RPMI7951 (cell line): ENCODE measurements at regions not wholly inside any gene's neighbourhood (a gene's known extent, or its start where the extent isn't known, plus 50 kb on each side); places are given as distances from the start of the nearest gene placed in this dataset.
"Not testable (repeated sequence)": the region's sequence is repeated elsewhere in the genome, so short reads cannot be mapped to it uniquely, and the experiment has no call there.

ENCODE experiments used
- DNase-seq: peaks from one replicate; pipeline ENCODE4 v3.0.0-alpha.2; 2012; ENCODE audit warnings: low read depth

- no peak for DNase-seq
Measured at GRCh38 chr11:134944131-134944530, 532.1 kb upstream of the B3GAT1 start.

- no peak for DNase-seq
Measured at GRCh38 chr11:134943544-134943943, 531.5 kb upstream of the B3GAT1 start.

DNA sequence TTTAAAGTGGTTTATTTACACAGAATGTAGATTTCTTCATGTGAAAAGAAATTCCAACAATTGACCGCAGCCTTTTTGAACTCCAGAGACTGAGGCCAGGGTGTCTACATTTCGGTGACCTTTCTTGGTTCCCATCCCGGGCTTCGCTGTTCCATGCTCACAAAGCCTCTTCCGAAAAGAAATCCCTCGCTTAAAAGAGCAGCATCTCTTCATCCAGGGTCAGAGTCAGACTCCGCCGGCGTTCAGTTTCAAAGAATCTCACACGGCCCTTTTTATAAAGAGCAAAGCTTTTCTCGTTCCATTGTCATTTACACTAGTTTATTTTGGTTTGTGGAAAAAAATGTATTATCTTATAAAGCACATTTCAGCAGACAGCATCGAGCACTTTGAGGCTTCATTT, 530.6 kb upstream of the B3GAT1 start:
- DNase-seq, result no peak

- DNase-seq, result not testable (repeated sequence)
Measured at GRCh38 chr11:134941936-134942600, 530.0 kb upstream of the B3GAT1 start.

DNA sequence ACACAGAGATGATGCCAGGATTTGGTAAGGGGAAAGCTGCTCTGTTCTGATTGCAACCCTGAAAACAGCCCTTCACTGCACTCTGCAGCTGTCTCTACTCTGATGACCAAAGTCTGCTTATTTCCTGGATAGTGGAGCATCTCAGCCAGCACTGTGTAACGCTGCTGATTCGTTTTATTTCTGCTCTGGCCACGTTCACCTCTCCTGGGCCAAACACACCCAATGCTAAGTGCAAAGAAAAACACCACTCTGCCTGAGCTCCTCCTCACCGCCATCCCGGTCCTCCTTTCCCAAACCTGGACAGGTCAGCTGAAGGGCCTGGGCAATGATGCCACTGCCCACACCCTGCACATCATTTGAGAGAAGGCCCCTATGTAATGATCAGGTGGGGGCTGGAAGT, 529.3 kb upstream of the B3GAT1 start:
- DNase-seq, result no peak

- no peak for DNase-seq
Measured at GRCh38 chr11:134940441-134941126, 528.5 kb upstream of the B3GAT1 start.

DNA sequence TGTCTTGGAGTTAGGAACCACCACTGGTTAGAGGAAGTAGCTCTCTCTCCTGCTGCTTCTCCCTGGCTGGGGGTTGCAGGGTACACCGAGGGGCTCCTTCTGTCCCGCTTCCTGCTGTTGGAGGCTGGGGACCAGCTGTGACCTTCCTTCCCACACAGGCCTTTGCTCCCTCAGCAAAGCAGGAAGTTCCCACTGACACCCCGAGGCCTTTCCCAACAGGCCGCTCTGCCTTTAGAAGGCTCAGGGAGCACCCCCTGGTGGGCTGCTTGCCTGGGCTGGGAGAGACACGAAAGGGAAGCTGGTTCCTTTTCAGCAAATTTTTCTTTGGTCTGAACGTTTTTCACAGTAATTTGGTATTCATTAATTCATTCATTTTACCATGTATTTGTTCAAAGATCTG, 527.9 kb upstream of the B3GAT1 start:
- DNase-seq, result no peak

- DNase-seq, result peak; percentile 48
Measured at GRCh38 chr11:134939031-134939430, 527.0 kb upstream of the B3GAT1 start.

GRCh38 chr11:134938212-134938611, 526.2 kb upstream of the B3GAT1 start:
- no peak for DNase-seq

DNA sequence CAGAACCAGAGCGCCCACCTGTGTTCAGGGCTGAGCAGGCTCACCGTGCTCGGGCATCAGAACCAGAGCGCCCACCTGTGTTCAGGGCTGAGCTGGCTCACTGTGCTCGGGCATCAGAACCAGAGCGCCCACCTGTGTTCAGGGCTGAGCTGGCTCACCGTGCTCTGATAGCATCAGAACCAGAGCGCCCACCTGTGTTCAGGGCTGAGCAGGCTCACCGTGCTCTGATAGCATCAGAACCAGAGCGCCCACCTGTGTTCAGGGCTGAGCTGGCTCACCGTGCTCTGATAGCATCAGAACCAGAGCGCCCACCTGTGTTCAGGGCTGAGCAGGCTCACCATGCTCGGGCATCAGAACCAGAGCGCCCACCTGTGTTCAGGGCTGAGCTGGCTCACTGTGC, 525.2 kb upstream of the B3GAT1 start:
- not testable (repeated sequence) for DNase-seq

DNA sequence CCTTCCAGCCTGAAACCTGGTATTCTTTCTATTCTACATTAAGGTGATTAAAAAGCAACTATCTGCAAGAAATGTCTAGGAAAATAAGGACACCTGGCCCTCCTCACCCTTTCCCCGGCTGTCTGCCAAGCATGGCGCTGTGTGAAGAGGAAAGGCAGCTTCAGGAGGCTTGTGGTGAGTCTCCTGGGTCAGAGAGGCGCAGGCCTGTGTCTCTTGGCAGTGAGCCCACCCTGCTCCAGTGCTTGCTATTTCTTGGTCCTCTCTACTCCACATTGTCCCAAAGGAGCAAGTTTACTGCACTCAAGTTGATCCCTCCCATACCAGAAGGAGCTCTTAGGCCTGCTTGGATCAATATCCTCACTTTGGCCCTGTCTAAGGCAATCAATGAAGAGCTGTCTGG, 520.7 kb upstream of the B3GAT1 start:
- DNase-seq, result peak; percentile 23

- no peak for DNase-seq
Measured at GRCh38 chr11:134925432-134925831, 513.4 kb upstream of the B3GAT1 start.

- no peak for DNase-seq
Measured at GRCh38 chr11:134923441-134923840, 511.4 kb upstream of the B3GAT1 start.

DNA sequence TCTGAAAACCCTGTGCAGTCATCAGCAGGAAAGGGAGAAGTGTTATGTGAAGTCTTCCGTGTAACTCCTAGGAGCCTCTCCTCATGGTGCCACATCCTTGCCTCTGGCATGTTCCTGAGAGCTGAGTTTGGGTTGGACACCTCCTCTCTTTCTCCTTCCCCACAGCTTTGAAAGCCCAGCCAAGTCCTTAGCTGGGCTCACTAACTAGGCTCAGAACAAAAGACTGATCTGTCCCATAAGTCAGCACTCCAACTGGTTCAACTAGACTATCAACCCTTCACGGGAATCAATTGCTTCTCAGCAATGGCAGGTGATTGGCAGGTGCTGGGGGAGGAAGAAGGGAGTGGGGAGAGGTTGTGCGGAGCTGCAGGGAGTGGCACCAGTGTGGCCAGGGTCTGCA, 509.9 kb upstream of the B3GAT1 start:
- no peak for DNase-seq

GRCh38 chr11:134920851-134921608, 509.0 kb upstream of the B3GAT1 start:
- DNase-seq, result no peak

- DNase-seq, result peak; percentile 32
Measured at GRCh38 chr11:134916421-134917213, 504.6 kb upstream of the B3GAT1 start.

DNA sequence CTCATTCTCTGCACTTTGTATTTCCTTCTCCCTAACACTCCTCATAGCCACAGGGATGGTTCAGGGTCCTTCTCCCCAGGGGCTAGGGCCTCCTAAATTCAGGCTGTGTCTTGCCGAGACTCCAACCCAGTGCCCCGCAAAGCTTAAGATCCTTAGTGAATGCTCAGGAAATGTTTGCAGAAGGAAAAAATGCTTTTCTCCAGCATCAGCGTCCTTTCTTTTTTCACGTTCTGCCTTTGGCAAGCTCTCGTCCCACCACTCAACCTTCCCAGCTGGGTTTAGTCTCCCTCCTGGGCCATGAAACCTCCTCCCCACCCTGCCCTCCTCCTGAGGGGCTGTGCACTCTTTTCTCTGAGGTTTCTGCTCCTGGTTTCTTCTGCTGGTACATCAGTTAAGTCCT, 503.8 kb upstream of the B3GAT1 start:
- DNase-seq, result no peak

- peak; percentile 35 for DNase-seq
Measured at GRCh38 chr11:134915212-134915611, 503.2 kb upstream of the B3GAT1 start.

- DNase-seq, result no peak
Measured at GRCh38 chr11:134913999-134914590, 502.1 kb upstream of the B3GAT1 start.

GRCh38 chr11:134913391-134913790, 501.3 kb upstream of the B3GAT1 start:
- no peak for DNase-seq

GRCh38 chr11:134911514-134912180, 499.6 kb upstream of the B3GAT1 start:
- DNase-seq, result no peak
